GM19395 (cell line): ENCODE measurements at regions not wholly inside any gene's neighbourhood (a gene's known extent, or its start where the extent isn't known, plus 50 kb on each side); places are given as distances from the start of the nearest gene placed in this dataset.

Source experiments
- ATAC-seq: cut with Tn5 transposase; IDR thresholded peaks from one replicate; pipeline ENCODE4 v1.9.1; 2021; ENCODE audit warnings: mild to moderate bottlenecking, moderate library complexity; ENCODE audit not compliant: unreplicated experiment

DNA sequence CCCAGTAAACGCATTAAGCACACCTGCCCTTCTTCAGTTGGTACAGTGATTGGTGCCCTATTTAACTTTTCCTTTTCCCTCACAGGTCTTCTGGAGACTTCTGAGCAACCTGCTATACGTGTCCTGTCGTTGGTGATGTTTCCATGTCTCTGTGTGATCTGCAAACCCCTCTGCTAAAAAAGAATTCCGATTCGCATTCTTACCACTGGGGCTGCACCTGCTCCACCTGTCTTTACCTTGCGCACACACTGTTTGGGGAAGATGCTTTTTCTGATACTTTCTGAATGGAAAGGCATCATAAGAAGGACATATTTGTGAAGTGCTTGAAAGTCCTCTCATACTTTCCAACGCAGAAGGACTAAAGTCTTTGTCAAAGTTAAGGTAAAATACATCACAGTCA is 323.9 kb upstream of the SOX11 start:
- no peak for ATAC-seq

- ATAC-seq: no peak
Measured at GRCh38 chr2:5369510-5369909, 322.7 kb upstream of the SOX11 start.

DNA sequence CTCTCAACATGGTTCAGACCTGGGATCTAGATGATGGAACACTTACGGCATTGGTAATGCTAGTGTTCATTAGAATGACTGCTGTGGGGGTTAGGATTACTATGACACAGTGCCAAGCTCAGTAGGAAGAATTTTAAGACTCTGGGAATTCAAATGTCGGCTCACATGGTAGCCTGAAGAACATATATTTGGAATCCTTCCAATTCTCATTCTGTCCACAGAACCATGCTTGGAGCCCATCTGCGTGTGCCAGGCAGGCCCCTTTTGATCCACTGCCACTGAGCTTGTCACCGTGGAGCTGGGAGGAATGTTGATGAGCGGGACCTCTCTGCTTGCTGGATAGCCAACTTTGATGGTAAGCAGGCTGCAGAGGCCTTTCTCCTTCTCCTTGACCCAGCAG is 322.0 kb upstream of the SOX11 start:
- no peak for ATAC-seq

- no peak for ATAC-seq
Measured at GRCh38 chr2:5372141-5372540, 320.0 kb upstream of the SOX11 start.

DNA sequence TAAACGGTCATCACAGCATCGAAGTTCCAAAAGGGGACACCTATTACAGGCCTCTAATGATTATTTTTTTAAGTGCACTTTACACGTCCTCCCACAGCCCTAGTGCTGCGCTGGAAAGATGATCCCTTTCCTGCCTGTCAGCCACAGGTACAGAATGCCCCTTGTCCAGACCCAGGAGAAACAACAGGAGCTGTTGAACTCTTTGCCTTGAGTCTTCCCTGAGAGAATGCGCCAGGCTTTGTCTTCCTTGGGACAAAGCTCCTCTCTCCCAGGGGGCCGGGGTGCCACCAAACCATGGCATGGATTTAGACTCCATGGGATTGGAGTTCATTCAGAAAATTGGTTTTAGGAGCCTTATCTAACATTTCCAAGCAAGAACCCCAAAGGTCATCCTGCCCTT is 319.0 kb upstream of the SOX11 start:
- ATAC-seq: no peak

DNA sequence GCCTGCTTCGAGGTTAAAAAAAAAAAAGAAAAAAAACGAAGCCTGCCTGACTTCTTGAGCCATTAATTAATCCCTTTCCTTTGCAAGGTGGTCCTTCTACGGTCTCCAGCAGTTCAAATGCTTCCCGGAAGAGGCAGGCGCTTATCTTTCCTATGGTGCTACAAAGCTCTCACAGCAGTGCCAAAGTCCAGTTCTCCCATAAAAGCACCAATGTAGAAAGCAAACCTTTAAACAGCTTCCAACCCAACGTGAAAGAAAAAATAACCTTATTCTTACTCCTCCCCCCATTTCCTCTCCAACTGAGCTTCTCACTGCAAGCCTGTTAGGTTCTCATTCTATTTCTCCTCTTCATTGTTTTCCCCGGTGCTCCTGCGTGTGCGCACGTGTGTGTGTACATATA is 317.4 kb upstream of the SOX11 start:
- ATAC-seq: no peak

- no peak for ATAC-seq
Measured at GRCh38 chr2:5377323-5377722, 314.9 kb upstream of the SOX11 start.

- ATAC-seq: no peak
Measured at GRCh38 chr2:5379811-5380210, 312.4 kb upstream of the SOX11 start.

GRCh38 chr2:5385596-5385995 is 306.6 kb upstream of the SOX11 start:
- no peak for ATAC-seq

DNA sequence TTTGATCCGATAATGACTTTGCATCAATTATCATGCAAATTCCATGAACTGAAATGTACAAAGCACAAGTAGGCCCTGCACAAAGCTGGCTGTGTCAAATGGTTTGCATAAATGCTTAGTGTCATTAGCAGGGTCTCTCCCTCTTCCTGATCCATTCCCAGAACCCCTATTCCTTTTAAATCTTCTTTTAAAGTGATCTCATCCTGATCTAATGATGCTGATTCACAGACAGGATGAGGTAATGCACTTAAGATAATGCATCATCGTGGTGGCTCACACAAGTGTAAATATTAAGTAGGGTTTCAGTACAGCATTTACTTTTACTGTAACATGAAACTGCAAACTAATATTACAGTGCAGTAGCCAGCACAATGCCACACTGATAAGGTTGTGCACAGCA is 304.8 kb upstream of the SOX11 start:
- no peak for ATAC-seq

- no peak for ATAC-seq
Measured at GRCh38 chr2:5389740-5390139, 302.4 kb upstream of the SOX11 start.

- ATAC-seq: no peak
Measured at GRCh38 chr2:5391362-5391761, 300.8 kb upstream of the SOX11 start.

DNA sequence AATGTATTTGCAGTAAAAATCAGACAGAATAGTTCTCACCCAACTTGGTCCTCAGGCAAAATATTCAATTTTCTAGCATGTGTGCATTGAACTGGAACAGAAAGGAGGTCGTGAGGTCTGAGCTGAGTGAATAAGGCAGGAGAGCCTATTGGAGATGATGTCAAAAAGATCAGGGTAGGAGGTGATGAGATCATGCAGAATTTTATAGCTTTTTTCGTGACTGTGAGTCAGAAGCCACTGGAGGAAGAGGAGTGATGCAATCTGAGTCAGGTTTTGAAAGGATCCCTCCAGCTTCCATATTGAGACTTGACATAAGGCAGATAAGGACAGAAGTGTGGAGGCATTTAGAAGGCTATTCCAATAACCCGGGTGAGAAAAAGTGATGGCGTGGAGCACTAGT is 299.5 kb upstream of the SOX11 start:
- no peak for ATAC-seq

- ATAC-seq: no peak
Measured at GRCh38 chr2:5393474-5393873, 298.7 kb upstream of the SOX11 start.

- no peak for ATAC-seq
Measured at GRCh38 chr2:5394223-5394622, 298.0 kb upstream of the SOX11 start.

DNA sequence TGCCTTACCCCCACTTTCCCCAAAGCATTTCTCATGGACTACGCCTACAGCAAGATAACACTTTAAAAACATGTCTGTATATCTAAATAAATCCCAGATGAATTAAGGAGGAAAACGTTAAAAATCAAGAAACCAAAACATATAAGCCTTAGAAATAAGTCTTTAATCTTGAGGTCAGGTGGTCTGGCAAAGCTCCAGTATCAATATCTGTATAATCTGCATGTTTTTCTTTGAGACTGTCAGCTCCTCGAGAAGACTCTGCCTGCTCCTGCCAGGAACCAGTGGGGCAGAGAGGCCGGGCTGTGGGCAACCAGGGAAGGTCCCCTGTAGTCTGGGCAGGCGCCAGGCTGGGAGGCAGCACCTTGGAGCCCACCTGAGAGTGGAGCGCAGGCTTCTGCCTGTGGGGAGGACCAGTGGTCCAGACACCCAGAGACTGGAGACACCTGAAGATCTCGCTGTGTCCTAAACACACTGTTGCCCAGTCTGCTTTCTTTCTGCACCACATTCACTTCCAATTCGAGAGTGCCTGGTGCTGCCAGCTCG is 291.0 kb upstream of the SOX11 start:
- ATAC-seq: no peak

DNA sequence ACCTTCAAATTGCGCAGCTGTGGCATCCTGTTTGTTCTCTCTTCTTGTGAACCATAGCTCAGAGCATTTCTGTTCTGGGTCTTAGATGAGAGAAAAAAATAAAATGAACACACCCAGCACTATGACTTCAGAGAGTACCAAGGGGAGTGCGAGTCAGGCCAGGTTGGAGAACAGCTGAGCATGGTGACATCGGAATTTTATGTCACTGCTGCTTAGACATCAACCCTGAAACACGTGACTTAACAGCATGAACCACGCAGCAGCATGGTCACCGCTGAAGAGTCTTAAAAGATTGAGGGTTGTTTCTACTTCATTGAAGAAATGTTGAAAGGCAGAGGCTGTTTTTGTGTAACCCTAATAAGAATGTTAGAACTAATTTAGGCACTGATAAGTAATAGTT is 288.8 kb upstream of the SOX11 start:
- no peak for ATAC-seq

DNA sequence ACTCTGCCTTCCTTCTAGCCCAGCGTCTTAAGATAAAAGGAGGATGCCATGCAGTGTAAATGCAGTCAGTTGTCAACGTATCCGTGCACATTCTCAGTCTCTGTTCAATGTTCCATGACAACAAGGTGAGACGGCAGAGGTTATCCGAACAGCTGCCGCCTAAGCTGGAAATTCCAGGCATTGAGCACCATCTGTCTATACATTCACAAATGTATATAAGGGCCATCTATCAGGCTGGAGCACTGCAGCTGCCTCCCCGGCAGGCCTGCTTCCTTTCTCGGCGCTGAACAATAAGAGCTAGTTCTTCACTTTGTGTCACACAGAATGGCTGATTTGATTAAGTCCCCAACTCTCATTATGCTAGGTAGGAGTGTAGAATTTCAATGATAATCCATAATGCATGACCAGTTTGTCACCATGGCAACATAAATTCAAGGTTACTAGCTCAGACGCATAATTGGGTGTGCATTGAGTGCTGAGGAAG is 282.2 kb upstream of the SOX11 start:
- no peak for ATAC-seq

DNA sequence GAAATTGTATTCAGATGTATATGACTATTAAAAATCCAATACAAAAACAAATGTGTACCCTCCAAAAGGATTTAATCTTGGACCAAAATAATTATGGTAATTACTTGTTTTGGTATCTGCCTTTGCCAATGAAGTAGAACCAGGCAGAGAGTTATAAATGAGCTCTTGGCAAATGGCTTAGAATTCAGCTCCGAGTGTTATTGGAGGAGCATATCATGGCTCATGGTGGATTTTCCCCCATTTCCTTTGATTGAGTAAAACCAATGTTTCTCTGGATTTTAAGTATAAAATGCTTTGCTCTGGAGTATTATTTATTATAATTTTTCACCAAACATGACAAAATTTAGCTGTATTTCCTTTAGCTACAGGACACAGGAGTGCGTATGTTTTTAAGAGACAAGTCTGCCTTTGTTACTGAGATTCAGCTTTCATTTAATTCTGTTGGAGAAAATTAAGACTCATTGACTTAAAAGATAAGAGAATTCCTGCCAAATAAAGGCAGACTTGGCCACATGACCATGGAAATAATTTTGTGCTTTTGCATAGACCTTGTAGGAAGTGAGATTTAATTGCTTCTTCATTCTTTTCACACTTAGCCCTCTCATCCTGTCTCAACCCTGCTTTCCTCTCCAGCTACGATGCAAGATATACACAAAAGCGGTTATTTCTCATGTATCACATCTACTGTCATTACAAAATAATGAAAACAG is 281.0 kb upstream of the SOX11 start:
- no peak for ATAC-seq

DNA sequence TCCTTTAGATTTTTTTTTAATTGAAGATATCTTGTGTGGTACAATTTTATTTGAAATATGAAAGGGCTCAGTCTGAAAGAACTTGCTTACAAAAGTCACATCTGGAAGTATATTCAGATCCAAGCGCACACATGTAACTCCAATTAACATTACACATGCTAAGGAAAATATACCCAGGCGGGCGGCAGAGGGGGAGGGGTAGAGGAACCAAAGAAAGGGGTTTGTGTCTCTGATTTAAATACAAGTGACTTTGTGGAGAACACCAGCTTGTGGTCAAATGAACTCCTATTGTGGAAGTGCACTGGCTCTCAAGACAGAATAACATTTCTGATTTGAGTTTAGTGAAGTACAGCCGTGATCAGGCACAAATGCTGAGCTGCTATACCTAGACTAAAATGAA is 280.2 kb upstream of the SOX11 start:
- ATAC-seq: no peak

DNA sequence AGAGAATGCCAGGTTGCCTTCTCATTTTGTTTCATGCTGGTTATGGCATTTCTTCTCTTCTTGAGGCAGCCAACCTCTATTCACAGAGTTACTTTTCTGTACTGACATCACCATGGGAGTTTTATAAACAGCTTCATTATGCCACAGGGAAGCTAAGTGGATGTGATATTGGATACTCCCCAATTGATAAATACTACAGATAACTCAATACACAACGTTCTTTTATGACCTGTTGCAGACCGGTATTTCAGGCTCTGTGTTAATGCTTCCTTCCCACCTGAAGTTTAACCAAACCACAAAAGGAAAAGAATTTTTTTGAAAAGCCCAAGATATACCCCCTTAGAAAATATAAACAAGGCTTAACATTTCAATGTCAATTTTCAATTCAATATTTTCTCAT is 258.3 kb upstream of the SOX11 start:
- ATAC-seq: no peak

DNA sequence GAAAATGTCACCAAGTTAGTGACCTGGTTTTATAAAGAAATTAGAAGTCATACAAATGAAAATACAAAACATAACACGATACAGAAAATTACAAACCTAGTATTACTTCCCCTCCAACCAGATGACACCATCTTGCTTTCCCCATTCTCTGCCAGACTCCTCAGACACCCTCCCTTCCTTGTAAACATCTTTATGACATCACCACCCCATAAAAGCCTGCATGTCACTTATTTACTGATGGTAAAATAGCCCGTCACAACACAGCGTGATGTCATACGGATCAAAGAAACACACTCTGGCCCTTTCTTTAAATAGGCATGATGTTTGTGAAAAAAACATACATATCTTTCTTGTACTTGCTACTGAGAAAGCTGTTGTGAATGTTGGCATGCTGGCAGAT is 254.8 kb upstream of the SOX11 start:
- no peak for ATAC-seq

- no peak for ATAC-seq
Measured at GRCh38 chr2:5440174-5440573, 252.0 kb upstream of the SOX11 start.
